ENCODE measurements at regions not wholly inside any gene's neighbourhood (a gene's known extent, or its start where the extent isn't known, plus 50 kb on each side); places are given as distances from the start of the nearest gene placed in this dataset.

DNA sequence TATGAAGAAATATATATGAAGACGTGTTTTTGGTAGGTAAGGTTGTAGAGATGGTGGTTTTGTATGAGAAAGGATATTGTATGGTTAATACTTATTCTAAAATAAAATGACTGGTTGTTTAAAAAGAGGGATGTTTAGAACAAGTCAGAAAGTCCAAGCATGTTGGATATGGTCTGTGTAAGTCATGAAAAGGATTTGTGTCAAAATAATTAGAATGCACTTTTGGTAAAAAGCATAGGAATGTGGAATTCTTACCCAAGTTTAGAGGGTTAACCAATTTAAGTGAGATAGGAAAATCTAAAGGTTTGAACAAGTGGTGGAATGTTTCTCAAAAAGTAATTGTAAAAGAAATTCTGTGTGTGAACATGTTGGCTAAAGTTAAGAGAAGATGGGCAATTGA, 1556.5 kb upstream of the C9orf72 start:
- TF ChIP-seq, protein P1, sequence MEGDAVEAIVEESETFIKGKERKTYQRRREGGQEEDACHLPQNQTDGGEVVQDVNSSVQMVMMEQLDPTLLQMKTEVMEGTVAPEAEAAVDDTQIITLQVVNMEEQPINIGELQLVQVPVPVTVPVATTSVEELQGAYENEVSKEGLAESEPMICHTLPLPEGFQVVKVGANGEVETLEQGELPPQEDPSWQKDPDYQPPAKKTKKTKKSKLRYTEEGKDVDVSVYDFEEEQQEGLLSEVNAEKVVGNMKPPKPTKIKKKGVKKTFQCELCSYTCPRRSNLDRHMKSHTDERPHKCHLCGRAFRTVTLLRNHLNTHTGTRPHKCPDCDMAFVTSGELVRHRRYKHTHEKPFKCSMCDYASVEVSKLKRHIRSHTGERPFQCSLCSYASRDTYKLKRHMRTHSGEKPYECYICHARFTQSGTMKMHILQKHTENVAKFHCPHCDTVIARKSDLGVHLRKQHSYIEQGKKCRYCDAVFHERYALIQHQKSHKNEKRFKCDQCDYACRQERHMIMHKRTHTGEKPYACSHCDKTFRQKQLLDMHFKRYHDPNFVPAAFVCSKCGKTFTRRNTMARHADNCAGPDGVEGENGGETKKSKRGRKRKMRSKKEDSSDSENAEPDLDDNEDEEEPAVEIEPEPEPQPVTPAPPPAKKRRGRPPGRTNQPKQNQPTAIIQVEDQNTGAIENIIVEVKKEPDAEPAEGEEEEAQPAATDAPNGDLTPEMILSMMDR (IDR thresholded peaks at IDR 0.05) = no peak
- no peak for TF ChIP-seq POLR2A (IDR thresholded peaks at IDR 0.05)

Measured in testis (tissue), 2 donors.